ENCODE measurements at regions not wholly inside any gene's neighbourhood (a gene's known extent, or its start where the extent isn't known, plus 50 kb on each side); places are given as distances from the start of the nearest gene placed in this dataset.

DNA sequence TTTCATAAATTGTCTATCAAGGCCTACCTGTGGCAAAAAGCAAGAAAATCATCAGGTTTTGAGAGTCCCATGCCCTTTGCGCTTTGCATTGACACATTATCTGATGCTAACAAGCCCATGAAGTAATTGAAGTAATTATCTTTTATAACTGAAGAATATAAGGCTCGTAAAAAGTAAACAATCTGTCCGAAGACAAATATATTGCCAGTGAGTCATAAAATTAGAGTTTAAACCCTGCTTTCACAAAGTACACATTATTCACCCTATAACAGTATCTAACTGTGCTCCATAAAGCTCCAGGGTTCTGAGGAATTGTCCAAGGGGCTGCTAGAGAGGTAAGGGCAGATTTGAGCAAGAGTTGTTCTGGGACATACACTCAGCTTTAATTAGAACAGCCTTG is 102.3 kb upstream of the PPP1R3A start (continued):
- no peak for TF ChIP-seq SP2 (CRISPR knock-in tag; IDR thresholded peaks at IDR 0.05)
- TF ChIP-seq ZNF20 (CRISPR knock-in tag; IDR thresholded peaks at IDR 0.05): no peak
- no peak for TF ChIP-seq ZFP82 (CRISPR knock-in tag; IDR thresholded peaks at IDR 0.05; ENCODE audit: borderline replicate concordance)
- TF ChIP-seq, protein P1, sequence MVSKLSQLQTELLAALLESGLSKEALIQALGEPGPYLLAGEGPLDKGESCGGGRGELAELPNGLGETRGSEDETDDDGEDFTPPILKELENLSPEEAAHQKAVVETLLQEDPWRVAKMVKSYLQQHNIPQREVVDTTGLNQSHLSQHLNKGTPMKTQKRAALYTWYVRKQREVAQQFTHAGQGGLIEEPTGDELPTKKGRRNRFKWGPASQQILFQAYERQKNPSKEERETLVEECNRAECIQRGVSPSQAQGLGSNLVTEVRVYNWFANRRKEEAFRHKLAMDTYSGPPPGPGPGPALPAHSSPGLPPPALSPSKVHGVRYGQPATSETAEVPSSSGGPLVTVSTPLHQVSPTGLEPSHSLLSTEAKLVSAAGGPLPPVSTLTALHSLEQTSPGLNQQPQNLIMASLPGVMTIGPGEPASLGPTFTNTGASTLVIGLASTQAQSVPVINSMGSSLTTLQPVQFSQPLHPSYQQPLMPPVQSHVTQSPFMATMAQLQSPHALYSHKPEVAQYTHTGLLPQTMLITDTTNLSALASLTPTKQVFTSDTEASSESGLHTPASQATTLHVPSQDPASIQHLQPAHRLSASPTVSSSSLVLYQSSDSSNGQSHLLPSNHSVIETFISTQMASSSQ (IDR thresholded peaks at IDR 0.05; ENCODE audit: low read depth): no peak
- TF ChIP-seq, protein P1 (CRISPR knock-in tag; IDR thresholded peaks at IDR 0.05; ENCODE audit: borderline replicate concordance): no peak
- no peak for TF ChIP-seq ZNF766 (CRISPR knock-in tag; IDR thresholded peaks at IDR 0.05; ENCODE audit: borderline replicate concordance)

DNA sequence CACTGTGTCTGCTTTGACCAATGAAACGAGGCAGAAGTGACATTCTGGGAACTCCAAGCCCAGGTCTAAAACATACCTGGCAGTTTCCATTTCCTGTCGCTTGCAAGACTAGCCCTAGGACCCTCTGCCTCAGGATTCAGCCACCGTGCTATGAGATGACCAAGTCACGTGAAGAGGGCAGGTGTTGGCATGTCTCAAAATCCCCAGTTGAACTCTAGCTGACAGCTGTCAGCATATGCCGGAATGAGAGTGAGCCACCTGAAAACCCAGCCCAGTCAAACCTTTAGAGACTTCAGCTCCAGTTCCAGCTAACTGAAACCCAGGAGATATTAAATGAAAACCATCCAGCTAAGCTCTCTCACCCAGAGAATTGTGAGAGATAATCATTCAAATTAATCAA is 89.9 kb upstream of the PPP1R3A start:
- Histone ChIP-seq H4K20me1 (ENCODE audit: insufficient read depth, low read length) (no peaks in the 10 kb centered on the region), H3K4me1 (ENCODE audit: insufficient read depth, low read length) (no peaks in the 10 kb centered on the region), H2AFZ (ENCODE audit: low read length) (no peak overlapping the region), H3K9ac (ENCODE audit: insufficient read depth, low read depth, low read length) (no peak overlapping the region), H3K36me3 (replicated peaks in 1 of 2; ENCODE audit: control insufficient read depth in 1 of 2, insufficient read depth in 2 of 2, low read length in 2 of 2) (no peaks in the 10 kb centered on the region), H3K9me3 (ENCODE audit: low read length) (no peaks in the 10 kb centered on the region), H3K4me2 (ENCODE audit: low read depth, low read length) (no peak overlapping the region), H3K4me3 (replicated peaks in 1 of 3; ENCODE audit: insufficient read depth in 1 of 3, low read depth in 2 of 3, low read length in 3 of 3) (no peak overlapping the region), H3K79me2 (ENCODE audit: insufficient read depth, low read length) (no peaks in the 10 kb centered on the region), H3K27me3 (ENCODE audit: control insufficient read depth in 1 of 2, insufficient read depth in 2 of 2, low read length in 2 of 2) (no peaks in the 10 kb centered on the region), H3K27ac (ENCODE audit: extremely low read length, insufficient read depth, low read length) (no peak overlapping the region)
- ATAC-seq (no peak), DNase-seq (ENCODE audit: low spot score) (no peak), FAIRE-seq (no peak)
- in situ Hi-C loops (cut with HindIII; ENCODE audit: extremely low pct_ligation_motif_present, low pct_unique_long_range_greater_than_20kb): no loop called here
- TF ChIP-seq SOX13 (IDR thresholded peaks at IDR 0.05): no peak
- TF ChIP-seq SOX13 (CRISPR knock-in tag; conservative IDR thresholded peaks at IDR 0.05 in 1 of 2, IDR thresholded peaks at IDR 0.05 in 1 of 2): no peak
- TF ChIP-seq CEBPB (IDR thresholded peaks at IDR 0.05; ENCODE audit: borderline replicate concordance, low read depth, low read length): no peak
- TF ChIP-seq ZFP36L2 (CRISPR knock-in tag; IDR thresholded peaks at IDR 0.05): no peak
- no peak for TF ChIP-seq NR3C1 (CRISPR knock-in tag; IDR thresholded peaks at IDR 0.05)
- TF ChIP-seq ZNF816 (CRISPR knock-in tag; IDR thresholded peaks at IDR 0.05; ENCODE audit: borderline replicate concordance): no peak
- ChIA-PET POLR2A (no interaction called here), CTCF (ENCODE audit: low intra/inter-chr PET ratio, low total read pairs) (no interaction called here)
- WGBS (ENCODE audit: low lambda C conversion rate): 0% methylated on average over 5 of the region's 5 CpGs
- intact Hi-C loops (cut with micrococcal nuclease; ENCODE audit: unreplicated experiment): no loop called here
- BruUV-seq (replicated peaks): no TSS peak
